Spleen (tissue), 7 donors: ENCODE measurements at regions not wholly inside any gene's neighbourhood (a gene's known extent, or its start where the extent isn't known, plus 50 kb on each side); places are given as distances from the start of the nearest gene placed in this dataset.

ENCODE experiments used
- CTCF ChIP-seq, 11 experiments: fragments of 200-600 bp in 7 of 11; fragments of 450-650 bp in 4 of 11; sonication (generic) in 4 of 11; IDR thresholded peaks in 8 of 11; conservative IDR thresholded peaks in 3 of 11; 1 replicate in 7 of 11; 2 replicates in 4 of 11; pipeline versions ENCODE4 v1.4.0 to v1.8.0; 2016 to 2021; ENCODE audit warnings: antibody characterized with exemption in 11 of 11, inconsistent platforms in 4 of 11, mild to moderate bottlenecking in 1 of 11
- POLR2A ChIP-seq, 3 donors: fragments of 450-650 bp; IDR thresholded peaks; one replicate each; pipeline ENCODE4 v1.5.1; 2017; ENCODE audit warnings: antibody characterized with exemption in 3 of 3, mild to moderate bottlenecking in 1 of 3
- donor health status: DM: no; HTN: no; CAD: no; lungs with moderate emphysema.
- donor health status: DM: no; HTN: no; CAD: no.
- donor health status: DM: no; HTN: no; CAD: no.

DNA sequence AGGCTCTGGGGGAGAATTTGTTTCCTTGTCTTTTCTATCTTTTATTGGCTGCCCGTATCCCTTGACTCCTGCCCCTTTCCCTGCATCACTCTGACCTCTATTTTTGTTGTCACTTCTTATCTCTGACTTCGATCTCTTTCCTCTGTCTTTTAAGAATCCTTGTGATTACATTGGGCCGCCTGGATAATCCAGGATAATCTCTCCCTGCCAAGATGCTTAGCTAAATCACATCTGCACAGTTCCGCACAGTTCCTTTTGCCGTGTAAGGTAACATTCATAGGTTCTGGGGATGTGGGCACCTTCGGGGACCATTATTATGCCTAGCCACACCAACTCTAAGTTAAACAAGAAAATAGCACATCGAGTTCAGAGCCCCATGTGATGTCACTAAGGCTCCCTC lies 103.0 kb upstream of the DPPA4 start:
- TF ChIP-seq POLR2A (IDR thresholded peaks at IDR 0.05) (no peak), CTCF (IDR thresholded peaks at IDR 0.05 in 8 of 11, conservative IDR thresholded peaks at IDR 0.05 in 3 of 11) (no peak)
